ENCODE measurements at regions not wholly inside any gene's neighbourhood (a gene's known extent, or its start where the extent isn't known, plus 50 kb on each side); places are given as distances from the start of the nearest gene placed in this dataset.
"Not testable (repeated sequence)": the region's sequence is repeated elsewhere in the genome, so short reads cannot be mapped to it uniquely, and the experiment has no call there.

DNA sequence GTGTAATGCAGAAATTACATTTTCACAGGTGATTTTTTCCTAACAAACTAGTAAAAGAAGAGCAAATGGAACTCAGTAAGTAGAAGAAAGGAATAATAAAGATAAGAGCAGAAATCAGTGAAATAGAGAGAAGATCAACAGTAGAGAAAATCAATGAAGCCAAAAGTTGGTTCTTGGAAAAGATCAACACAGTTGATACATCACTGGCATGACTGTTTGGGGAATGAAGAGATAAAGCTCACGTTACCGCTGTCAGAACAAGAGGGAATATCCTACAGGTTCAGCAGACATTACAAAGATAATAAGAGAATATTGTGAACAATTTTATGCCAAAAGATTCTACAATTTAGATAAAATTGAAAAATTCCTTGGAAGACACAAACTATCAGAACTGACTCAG, 146.4 kb downstream of the ACTR3B start:
- DNase-seq (ENCODE audit: low spot score): no peak

DNA sequence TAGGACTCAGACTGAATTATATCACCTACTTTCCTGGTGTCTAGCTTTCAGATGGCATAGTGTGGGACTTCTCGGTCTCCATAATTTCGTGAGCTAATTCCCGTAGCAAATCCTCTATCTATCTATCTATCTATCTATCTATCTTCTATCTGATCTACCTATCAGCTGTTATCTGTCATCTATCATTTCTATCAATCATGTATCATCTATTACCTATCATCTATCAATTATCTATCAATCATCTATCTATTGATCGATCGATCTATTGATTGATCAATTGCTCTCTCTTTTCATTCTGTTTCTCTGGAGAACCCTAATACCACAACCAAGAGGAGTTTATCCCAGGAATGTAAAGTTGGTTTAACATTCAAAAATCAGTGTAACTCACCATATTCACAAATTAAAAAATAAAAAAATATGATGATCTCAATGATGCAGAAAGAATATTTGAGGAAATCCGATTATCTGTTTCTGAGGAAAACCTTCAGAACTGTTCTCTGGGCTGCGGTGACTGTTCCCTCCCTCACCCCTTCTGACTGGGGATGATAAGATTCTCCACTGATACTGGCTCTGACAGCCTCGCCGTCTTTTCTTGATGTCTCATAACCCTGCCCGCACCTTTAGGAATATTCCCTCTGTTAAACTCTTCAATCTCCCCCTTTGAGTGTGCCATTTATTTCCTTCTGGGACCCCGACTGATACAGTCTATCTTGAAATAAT, 147.7 kb downstream of the ACTR3B start:
- no peak for DNase-seq (ENCODE audit: low spot score)

- no peak for DNase-seq (ENCODE audit: low spot score)
These were observed 149.7 kb downstream of the ACTR3B start for GRCh38 chr7:152909280-152909679.

GRCh38 chr7:152909683-152910544, 150.4 kb downstream of the ACTR3B start:
- peak; percentile 65 for DNase-seq (ENCODE audit: low spot score)

- DNase-seq (ENCODE audit: low spot score): no peak
These were observed 151.1 kb downstream of the ACTR3B start for GRCh38 chr7:152910545-152911225.

DNA sequence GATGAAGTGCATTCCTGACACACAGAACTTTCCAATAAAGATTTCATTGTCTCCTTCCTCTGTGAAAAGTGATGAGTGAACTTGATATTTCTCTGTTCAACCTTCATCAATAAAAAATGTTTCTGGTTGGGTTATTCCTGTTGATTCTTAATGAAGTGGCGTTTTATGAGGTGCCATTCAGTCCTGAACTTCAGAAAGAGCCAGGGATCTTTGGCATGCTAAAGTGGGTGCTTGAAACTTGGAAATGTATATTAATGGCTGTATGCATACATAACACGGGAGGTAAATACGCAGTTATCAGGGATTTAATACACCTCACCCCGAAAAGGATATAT, 151.6 kb downstream of the ACTR3B start:
- DNase-seq (ENCODE audit: low spot score): no peak

DNA sequence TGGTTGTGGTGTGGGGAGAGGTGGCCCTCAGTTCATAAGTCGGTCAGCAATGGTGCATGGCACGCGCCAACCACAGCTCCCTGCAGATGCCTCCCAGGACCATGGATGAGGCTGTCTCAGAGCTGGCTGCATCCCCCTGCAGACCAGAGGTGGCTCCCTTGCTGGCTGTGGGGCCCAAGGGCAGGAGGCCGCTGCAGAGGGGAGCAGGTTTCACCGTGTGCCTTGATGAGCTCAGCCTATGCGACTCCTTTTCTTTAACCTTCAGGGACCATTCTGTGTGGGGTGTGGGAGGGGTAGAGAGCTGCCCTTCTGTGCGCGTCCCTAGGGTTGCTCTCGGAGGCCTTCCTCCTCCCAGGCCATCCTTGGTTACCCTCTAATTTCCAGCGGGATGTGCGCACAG, 152.4 kb downstream of the ACTR3B start:
- no peak for DNase-seq (ENCODE audit: low spot score)

DNA sequence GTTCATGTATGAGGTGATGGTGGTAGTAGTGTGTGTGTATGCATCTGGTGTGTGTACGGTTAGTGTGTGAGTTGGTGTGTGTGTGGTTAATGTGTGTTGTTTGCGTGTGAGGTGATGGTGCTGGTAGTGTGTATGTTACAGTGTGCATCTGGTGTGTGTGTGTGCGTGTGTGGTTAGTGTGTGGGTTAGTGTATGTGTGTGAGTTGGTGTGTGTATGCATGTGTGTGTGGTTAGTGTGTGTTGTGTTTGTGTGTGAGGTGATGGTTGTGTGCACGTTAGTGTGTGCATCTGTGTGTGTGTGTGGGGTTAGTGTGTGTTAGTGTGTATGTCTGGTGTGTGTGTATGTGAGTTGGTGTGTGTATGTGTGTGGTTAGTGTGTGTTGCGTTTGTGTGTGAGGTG, 153.0 kb downstream of the ACTR3B start:
- no peak for DNase-seq (ENCODE audit: low spot score)

DNA sequence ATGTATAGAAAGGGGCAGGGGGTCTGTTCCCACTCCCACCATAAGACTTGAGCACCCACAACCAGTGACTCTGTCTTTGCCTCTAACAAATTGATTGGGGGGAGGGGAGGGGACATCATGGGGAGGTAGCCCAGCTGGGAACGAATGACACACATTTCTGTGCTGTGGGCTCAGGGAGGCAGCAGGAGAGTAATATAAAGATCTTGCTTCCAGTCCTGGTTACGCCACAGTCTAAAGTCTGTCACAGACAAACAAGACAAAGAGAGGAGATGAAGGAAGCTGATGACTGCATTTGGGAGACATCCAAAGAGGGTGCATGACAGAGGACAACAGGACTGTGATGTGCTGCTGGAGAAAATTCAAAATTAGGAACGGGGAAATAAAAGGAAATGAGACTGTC, 153.9 kb downstream of the ACTR3B start:
- DNase-seq (ENCODE audit: low spot score): no peak

- no peak for DNase-seq (ENCODE audit: low spot score)
These were observed 154.7 kb downstream of the ACTR3B start for GRCh38 chr7:152914014-152914844.

- DNase-seq (ENCODE audit: low spot score): not testable (repeated sequence)
These were observed 155.2 kb downstream of the ACTR3B start for GRCh38 chr7:152914845-152915102.

DNA sequence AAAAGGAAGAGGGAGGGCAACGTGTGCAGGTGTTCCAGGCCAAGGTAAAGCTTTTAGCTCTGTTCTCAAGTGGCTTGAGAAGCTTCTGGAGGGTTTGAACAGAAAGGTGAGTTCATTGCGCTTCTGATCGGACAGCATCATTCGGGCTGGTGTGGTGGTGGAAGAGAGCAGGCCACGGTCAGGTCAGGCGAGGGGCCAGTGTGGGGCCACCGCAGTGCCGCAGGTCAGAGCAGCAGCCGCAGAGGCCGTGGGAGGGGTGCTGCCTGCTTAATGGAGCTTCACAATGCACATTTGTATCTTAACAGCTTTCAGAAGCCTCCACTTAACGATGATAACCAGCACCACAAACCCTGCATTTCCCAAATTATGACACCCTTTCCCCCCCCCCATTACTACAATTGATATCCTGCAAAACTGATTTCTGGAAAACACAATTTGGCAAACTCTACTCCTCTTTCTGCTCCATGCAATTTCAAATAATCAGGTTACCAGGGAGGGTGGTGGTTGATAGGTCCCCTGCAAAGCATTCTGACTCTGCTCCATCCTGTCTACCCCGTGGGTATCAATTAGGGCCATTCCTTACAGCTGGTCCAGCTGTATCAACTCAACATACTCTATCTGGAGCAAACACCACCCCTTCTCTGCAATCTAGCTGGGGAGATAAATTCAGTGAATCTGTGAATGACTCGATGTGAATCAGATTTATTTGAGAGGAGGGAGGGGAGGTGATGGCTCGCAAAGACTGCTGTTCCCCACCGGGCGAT, 162.9 kb downstream of the ACTR3B start:
- no peak for DNase-seq (ENCODE audit: low spot score)

GRCh38 chr7:152923711-152924110, 164.2 kb downstream of the ACTR3B start:
- no peak for DNase-seq (ENCODE audit: low spot score)

- peak; percentile 89 for DNase-seq (ENCODE audit: low spot score)
These were observed 164.7 kb downstream of the ACTR3B start for GRCh38 chr7:152924238-152924637.

- no peak for DNase-seq (ENCODE audit: low spot score)
These were observed 165.4 kb downstream of the ACTR3B start for GRCh38 chr7:152924826-152925411.

- no peak for DNase-seq (ENCODE audit: low spot score)
These were observed 166.0 kb downstream of the ACTR3B start for GRCh38 chr7:152925412-152926147.

DNA sequence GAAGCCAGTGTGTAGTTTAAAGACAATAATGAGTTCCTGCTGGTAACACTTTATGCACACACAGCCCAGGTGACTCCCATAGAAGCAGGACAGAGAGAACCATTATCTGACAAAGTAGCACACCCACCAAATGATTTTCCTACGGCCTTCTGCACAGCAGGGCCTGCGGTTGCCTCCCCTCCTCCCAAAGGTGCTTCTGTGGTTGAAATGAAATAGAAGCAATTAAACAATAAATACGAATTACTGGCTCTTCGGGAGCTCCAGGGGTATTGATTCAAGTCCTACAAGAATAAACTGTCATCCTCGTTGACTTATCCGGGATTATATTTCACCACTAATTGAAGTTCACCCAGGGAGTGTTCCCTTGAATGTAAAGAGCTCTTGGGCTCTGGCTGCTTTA, 172.1 kb downstream of the ACTR3B start:
- DNase-seq (ENCODE audit: low spot score): no peak

- no peak for DNase-seq (ENCODE audit: low spot score)
These were observed 177.7 kb downstream of the ACTR3B start for GRCh38 chr7:152937282-152937681.

DNA sequence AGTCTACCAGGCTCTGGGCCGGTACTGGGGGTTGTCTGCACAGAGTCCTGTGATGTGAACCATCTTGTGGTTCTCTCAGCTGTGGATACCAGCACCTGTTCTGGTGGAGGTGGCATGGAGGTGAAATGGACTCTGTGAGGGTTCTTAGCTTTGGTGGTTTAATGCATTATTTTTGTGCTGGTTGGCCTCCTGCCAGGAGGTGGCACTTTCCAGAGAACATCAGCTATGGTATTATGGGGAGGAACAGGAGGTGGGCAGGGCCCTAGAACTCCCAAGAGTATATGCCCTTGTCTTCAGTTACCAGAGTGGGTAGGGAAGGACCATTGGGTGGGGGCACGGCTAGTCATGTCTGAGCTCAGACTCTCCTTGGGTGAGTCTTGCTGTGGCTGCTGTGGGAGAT, 187.1 kb downstream of the ACTR3B start:
- not testable (repeated sequence) for DNase-seq (ENCODE audit: low spot score)

DNA sequence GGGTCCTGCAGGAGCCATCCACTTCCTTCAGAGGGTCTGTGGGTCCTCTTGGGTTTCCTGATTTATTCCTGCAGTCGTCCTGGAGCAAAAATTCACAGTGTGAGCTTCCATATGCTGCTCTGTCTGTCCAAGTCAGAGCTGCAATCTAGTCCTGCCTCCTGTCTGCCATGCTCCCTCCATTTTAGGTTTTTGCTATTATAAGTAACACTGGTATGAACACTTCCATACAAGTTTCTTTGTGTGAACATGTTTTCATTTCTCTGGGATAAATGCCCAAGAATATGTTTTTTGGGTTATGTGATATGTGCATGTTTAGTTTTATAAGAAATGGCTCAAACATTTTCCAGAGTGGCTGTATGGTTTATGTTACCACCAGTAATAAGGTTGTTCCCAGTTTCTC, 188.1 kb downstream of the ACTR3B start:
- DNase-seq (ENCODE audit: low spot score): no peak
